HCT116 (cell line): ENCODE measurements at regions not wholly inside any gene's neighbourhood (a gene's known extent, or its start where the extent isn't known, plus 50 kb on each side); places are given as distances from the start of the nearest gene placed in this dataset.

Experiments used
- ATAC-seq: fragments of 200-7000 bp; cut with Tn5 transposase; 2 replicates; pipeline ENCODE4 v1.9.1; 2020; ENCODE audit warnings: mild to moderate bottlenecking, moderate library complexity
- BruUV-seq: library from RNA; stranded (reverse); fragments of 400-500 nt; replicated peaks from 2 replicates; lab custom pipeline; 2021; lab: Mats Ljungman, UMichigan
- CTCF ChIA-PET: fragments of 300-600 bp; sonication (Branson Sonifier 250); formaldehyde crosslinking; loops from one replicate; lab custom pipeline; 2021; ENCODE audit warnings: antibody characterized with exemption; lab: Charles Lee
- POLR2A ChIA-PET: fragments of 300-600, 350-600 bp; sonication (Branson Sonifier 250); formaldehyde crosslinking; loops from one replicate; lab custom pipeline; 2021; ENCODE audit warnings: antibody characterized with exemption; lab: Charles Lee
- RAD21 ChIA-PET, 2 experiments: fragments of 300-600 bp; sonication (Branson Sonifier 250); formaldehyde crosslinking; loops; one replicate each; lab custom pipeline; 2023; ENCODE audit warnings: low total read pairs in 2 of 2; ENCODE audit not compliant: uncharacterized antibody in 2 of 2, unreplicated experiment in 2 of 2, low non-redundant PET in 1 of 2; lab: Charles Lee
- DNase-seq: peaks from one replicate; pipeline ENCODE4 v3.0.0-alpha.2; 2010; ENCODE audit warnings: low read depth, low spot score
- H2AFZ ChIP-seq: fragments of 200-600 bp; shearing (Covaris generic), sonication (generic); 2 replicates; pipeline ENCODE4 v1.6.1; 2017; ENCODE audit warnings: low read depth, mixed run types, mixed read lengths, antibody characterized with exemption, low read length; ENCODE audit not compliant: poor library complexity, severe bottlenecking
- H3K27ac ChIP-seq: 2 replicates; pipeline ENCODE4 v1.5.1; 2012; ENCODE audit warnings: low read depth, low read length
- H3K27me3 ChIP-seq: fragments of 200-600 bp; sonication (generic); 2 replicates; pipeline ENCODE4 v1.6.1; 2016; ENCODE audit warnings: mixed run types, low read length, mixed read lengths; ENCODE audit not compliant: insufficient read depth
- H3K36me3 ChIP-seq, 2 experiments: fragments of 200-500 bp in 1 of 2; fragments of 200-600 bp in 1 of 2; sonication (Bioruptor generic) in 1 of 2; sonication (generic) in 1 of 2; 2 replicates each; pipeline versions ENCODE4 v1.5.1 to v1.6.1; 2014 to 2016; ENCODE audit warnings: low read length in 2 of 2, inconsistent platforms in 1 of 2, mixed read lengths in 1 of 2, mixed run types in 1 of 2; ENCODE audit not compliant: insufficient read depth in 2 of 2, control insufficient read depth in 1 of 2
- H3K4me1 ChIP-seq, 2 experiments: fragments of 200-600 bp in 1 of 2; sonication (generic) in 1 of 2; 2 replicates each; pipeline versions ENCODE4 v1.5.1 to v1.6.1; 2012 to 2017; ENCODE audit warnings: low read length in 2 of 2, inconsistent platforms in 1 of 2, mild to moderate bottlenecking in 1 of 2, mixed read lengths in 1 of 2, mixed run types in 1 of 2, moderate library complexity in 1 of 2; ENCODE audit not compliant: insufficient read depth in 2 of 2, control insufficient read depth in 1 of 2
- H3K4me2 ChIP-seq: fragments of 200-600 bp; sonication (generic); 2 replicates; pipeline ENCODE4 v1.6.1; 2017; ENCODE audit warnings: mixed run types, low read length, mixed read lengths
- H3K4me3 ChIP-seq, 2 experiments: fragments of 200-600 bp in 1 of 2; sonication (generic) in 1 of 2; replicated peaks in 1 of 2; 2 replicates each; pipeline ENCODE4 v1.5.1; 2011 to 2016; ENCODE audit warnings: low read length in 2 of 2, control low read depth in 1 of 2, low read depth in 1 of 2, mild to moderate bottlenecking in 1 of 2, mixed read lengths in 1 of 2, mixed run types in 1 of 2
- H3K79me2 ChIP-seq: fragments of 200-600 bp; sonication (generic); 2 replicates; pipeline ENCODE4 v1.6.1; 2017; ENCODE audit warnings: mild to moderate bottlenecking, mixed run types, low read length, moderate library complexity, mixed read lengths; ENCODE audit not compliant: insufficient read depth
- H3K9ac ChIP-seq: fragments of 200-600 bp; sonication (generic); 2 replicates; pipeline ENCODE4 v1.6.1; 2016; ENCODE audit warnings: low read length, mixed read lengths
- H3K9me2 ChIP-seq: fragments of 200-600 bp; sonication (generic), shearing (Covaris generic); 2 replicates; pipeline ENCODE4 v1.6.1; 2017; ENCODE audit warnings: mixed run types, mild to moderate bottlenecking, moderate library complexity; ENCODE audit not compliant: insufficient read depth
- H3K9me3 ChIP-seq, 2 experiments: fragments of 200-500 bp in 1 of 2; fragments of 200-600 bp in 1 of 2; sonication (Bioruptor generic) in 1 of 2; sonication (generic) in 1 of 2; 2 replicates each; pipeline ENCODE4 v1.6.1; 2014 to 2017; ENCODE audit warnings: low read length in 2 of 2, mixed read lengths in 2 of 2, inconsistent platforms in 1 of 2, low read depth in 1 of 2, mild to moderate bottlenecking in 1 of 2, mixed run types in 1 of 2, moderate library complexity in 1 of 2; ENCODE audit not compliant: control insufficient read depth in 1 of 2, insufficient read depth in 1 of 2
- H4K20me1 ChIP-seq: fragments of 200-600 bp; sonication (generic), shearing (Covaris generic); 2 replicates; pipeline ENCODE4 v1.6.1; 2017; ENCODE audit warnings: mixed run types, mild to moderate bottlenecking, moderate library complexity; ENCODE audit not compliant: insufficient read depth
- CBX3 ChIP-seq: IDR thresholded peaks from 2 replicates; pipeline ENCODE4 v1.6.1; 2012; ENCODE audit warnings: low read depth
- CEBPB ChIP-seq: IDR thresholded peaks from 2 replicates; pipeline ENCODE4 v1.6.1; 2012; ENCODE audit warnings: low read depth
- EGR1 ChIP-seq: IDR thresholded peaks from 2 replicates; pipeline ENCODE4 v1.6.1; 2012; ENCODE audit warnings: low read depth
- EZH2 ChIP-seq: fragments of 200-600 bp; sonication (generic); IDR thresholded peaks from 2 replicates; pipeline ENCODE4 v1.6.1; 2017; ENCODE audit warnings: antibody characterized with exemption, mixed run types
- EZH2phosphoT487 ChIP-seq: fragments of 200-600 bp; IDR thresholded peaks from 2 replicates; pipeline ENCODE4 v1.6.1; 2018; ENCODE audit warnings: antibody characterized with exemption, borderline replicate concordance
- FOSL1 ChIP-seq: IDR thresholded peaks from 2 replicates; pipeline ENCODE4 v1.6.1; 2012; ENCODE audit warnings: low read depth
- JUND ChIP-seq: IDR thresholded peaks from 2 replicates; pipeline ENCODE4 v1.6.1; 2012
- MAX ChIP-seq: IDR thresholded peaks from 2 replicates; pipeline ENCODE4 v1.6.1; 2012
- POLR2A ChIP-seq: IDR thresholded peaks from 2 replicates; pipeline ENCODE4 v1.7.0; 2011; ENCODE audit warnings: borderline replicate concordance; ENCODE audit not compliant: insufficient read depth, insufficient read length; ENCODE audit errors: extremely low read depth
- POLR2AphosphoS5 ChIP-seq: IDR thresholded peaks from 2 replicates; pipeline ENCODE4 v1.6.1; 2011; ENCODE audit warnings: mild to moderate bottlenecking, low read depth, low read length, moderate library complexity
- RAD21 ChIP-seq: IDR thresholded peaks from 2 replicates; pipeline ENCODE4 v1.6.1; 2012; ENCODE audit warnings: low read depth, mild to moderate bottlenecking
- SP1 ChIP-seq: IDR thresholded peaks from 2 replicates; pipeline ENCODE4 v1.6.1; 2012; ENCODE audit warnings: low read depth
- TCF7L2 ChIP-seq: IDR thresholded peaks from 2 replicates; pipeline ENCODE4 v1.7.0; 2011; ENCODE audit warnings: borderline replicate concordance, inconsistent platforms; ENCODE audit not compliant: insufficient read depth, insufficient read length; ENCODE audit errors: extremely low read depth
- YY1 ChIP-seq: IDR thresholded peaks from 2 replicates; pipeline ENCODE4 v1.6.1; 2011; ENCODE audit warnings: low read length, low read depth, moderate library complexity, mild to moderate bottlenecking; ENCODE audit not compliant: insufficient replicate concordance; ENCODE audit errors: extremely low read depth
- ZBTB33 ChIP-seq: IDR thresholded peaks from 2 replicates; pipeline ENCODE4 v1.6.1; 2011; ENCODE audit warnings: mild to moderate bottlenecking, low read length, moderate library complexity; ENCODE audit not compliant: insufficient replicate concordance; ENCODE audit errors: extremely low read depth
- intact Hi-C: fragments of 100-400 bp; cut with micrococcal nuclease; formaldehyde crosslinking; loops from 2 replicates; pipeline ENCODE4 v1.10.0; 2022

DNA sequence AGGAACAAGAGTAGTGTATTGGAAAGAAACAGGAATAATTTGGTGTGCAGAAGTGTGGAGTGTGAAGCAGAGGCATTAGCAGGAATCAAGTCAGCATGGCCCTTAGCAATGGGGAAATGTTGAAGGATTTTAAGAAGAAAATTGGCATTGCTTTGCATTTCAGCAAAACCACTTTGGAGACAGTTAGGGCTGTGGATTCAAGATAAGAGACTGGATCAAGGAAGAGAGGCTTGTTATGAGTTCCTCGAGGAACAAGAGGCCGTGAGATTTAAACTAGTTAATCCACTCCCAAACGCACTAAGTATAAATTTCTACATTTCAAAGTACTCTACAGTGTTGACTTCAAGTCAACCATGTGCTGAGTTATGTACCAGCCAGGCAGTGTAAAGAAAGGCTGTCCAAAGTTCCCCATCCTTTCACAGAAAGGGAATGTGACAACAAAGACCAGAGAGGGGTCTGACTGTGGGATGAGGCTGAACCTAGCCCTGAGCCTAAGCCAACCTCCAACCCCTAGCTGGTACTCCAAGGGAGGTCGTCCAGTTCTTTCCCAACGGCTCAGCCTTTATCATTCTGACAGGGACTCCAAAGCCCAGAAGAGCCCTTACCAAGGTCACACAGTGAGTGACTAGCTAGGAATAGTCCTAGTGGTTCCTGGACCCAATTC lies 91.2 kb upstream of the BMP4 start:
- no peak overlapping the region for H3K4me2 ChIP-seq
- ChIA-PET CTCF (no interaction called here), POLR2A (no interaction called here), RAD21 (no interaction called here)
- H4K20me1 ChIP-seq, result no peaks in the 10 kb centered on the region
- TF ChIP-seq EGR1 (no peak), CEBPB (no peak)
- no peaks in the 10 kb centered on the region for H3K9me3 ChIP-seq
- H3K27me3 ChIP-seq, result no peaks in the 10 kb centered on the region
- no peak overlapping the region for H3K9ac ChIP-seq
- H3K79me2 ChIP-seq, result no peaks in the 10 kb centered on the region
- ATAC-seq (no peak), DNase-seq (no peak)
- BruUV-seq, result no TSS peak
- no peaks in the 10 kb centered on the region for H3K9me2 ChIP-seq
- H2AFZ ChIP-seq, result no peak overlapping the region
- intact Hi-C loops, result no loop called here
- no peak overlapping the region for H3K4me3 ChIP-seq
- H3K27ac ChIP-seq, result no peak overlapping the region
- no peaks in the 10 kb centered on the region for H3K36me3 ChIP-seq
- H3K4me1 ChIP-seq, result no peaks in the 10 kb centered on the region

GRCh38 chr14:54048311-54048710 lies 91.7 kb upstream of the BMP4 start:
- no peaks in the 10 kb centered on the region for H3K79me2 ChIP-seq
- TF ChIP-seq JUND (no peak), MAX (no peak), EZH2phosphoT487 (no peak), CBX3 (no peak), POLR2AphosphoS5 (no peak), ZBTB33 (no peak), RAD21 (no peak), EGR1 (no peak), TCF7L2 (no peak), CEBPB (no peak), YY1 (no peak), EZH2 (no peak), FOSL1 (no peak), POLR2A (no peak), SP1 (no peak)
- ATAC-seq (no peak), DNase-seq (no peak)
- H4K20me1 ChIP-seq, result no peaks in the 10 kb centered on the region
- H3K9me2 ChIP-seq, result no peaks in the 10 kb centered on the region
- H3K9ac ChIP-seq, result no peak overlapping the region
- no peak overlapping the region for H3K27ac ChIP-seq
- POLR2A ChIA-PET, result no interaction called here
- CTCF ChIA-PET, result no interaction called here
- H3K27me3 ChIP-seq, result no peaks in the 10 kb centered on the region
- RAD21 ChIA-PET, result no interaction called here
- no peak overlapping the region for H2AFZ ChIP-seq
- no peaks in the 10 kb centered on the region for H3K36me3 ChIP-seq
- no peak overlapping the region for H3K4me2 ChIP-seq
- H3K4me3 ChIP-seq, result no peak overlapping the region
- intact Hi-C loops, result no loop called here
- no peaks in the 10 kb centered on the region for H3K9me3 ChIP-seq
- BruUV-seq, result no TSS peak
- H3K4me1 ChIP-seq, result no peaks in the 10 kb centered on the region
